ENCODE measurements at regions not wholly inside any gene's neighbourhood (a gene's known extent, or its start where the extent isn't known, plus 50 kb on each side); places are given as distances from the start of the nearest gene placed in this dataset.

DNA sequence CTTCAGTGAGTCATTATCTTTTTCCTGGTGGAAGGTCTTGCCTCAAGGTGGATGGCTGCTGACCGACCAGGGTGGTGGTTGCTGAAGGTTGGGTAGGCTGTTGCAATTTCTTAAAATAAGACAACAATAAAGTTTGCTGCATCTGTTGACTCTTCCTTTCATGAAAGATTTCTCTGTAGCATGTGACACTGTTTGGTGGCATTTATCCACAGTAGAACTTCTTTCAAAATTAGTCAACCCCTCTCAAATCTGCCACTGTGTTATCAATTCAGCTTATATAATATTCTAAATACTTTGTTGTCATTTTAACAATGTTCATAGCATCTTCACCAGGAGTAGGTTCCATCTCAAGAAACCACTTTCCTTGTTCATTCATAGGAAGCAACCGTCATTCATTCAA lies 66.8 kb upstream of the ATXN1 start:
- Mint-ChIP-seq H3K27me3 (ENCODE audit: insufficient read depth, low read depth, poor library complexity) (no peaks in the 10 kb centered on the region), H3K4me1 (peaks cover 6% of the 10 kb centered on the region; the same call in 2 of the 3 replicates), H3K36me3 (ENCODE audit: low read depth) (no peaks in the 10 kb centered on the region), H3K27ac (no peak overlapping the region), H3K9me3 (no peaks in the 10 kb centered on the region), H3K4me3 (no peak overlapping the region)
- no peak overlapping the region for H3K4me3 ChIP-seq
- H3K4me1 ChIP-seq (ENCODE audit: insufficient read depth), result no peaks in the 10 kb centered on the region; the same call in 1 of the 2 replicates
- H4K20me1 ChIP-seq (replicated peaks; ENCODE audit: insufficient read depth), result no peaks in the 10 kb centered on the region
- H3K9me2 ChIP-seq (ENCODE audit: insufficient read depth), result 0 out of 2 replicates have a peak, but pooled peaks cover 3% of the 10 kb centered on the region
- no peak overlapping the region for H2AFZ ChIP-seq
- DNase-seq (ENCODE audit: low spot score) (no peak), ATAC-seq (no peak)
- no peaks in the 10 kb centered on the region for H3K36me3 ChIP-seq (ENCODE audit: insufficient read depth)
- no peaks in the 10 kb centered on the region for H3F3A ChIP-seq (replicated peaks; ENCODE audit: low read depth)
- H3K27ac ChIP-seq (ENCODE audit: low read depth), result no peak overlapping the region
- TF ChIP-seq EZH2phosphoT487 (IDR thresholded peaks at IDR 0.05; ENCODE audit: unreplicated experiment) (no peak), EZH2 (IDR thresholded peaks at IDR 0.05; ENCODE audit: low read depth, unreplicated experiment) (no peak), ZNF331 (CRISPR knock-in tag; IDR thresholded peaks at IDR 0.05; ENCODE audit: low read depth) (no peak), ETS1 (IDR thresholded peaks at IDR 0.05) (no peak), POLR2AphosphoS5 (IDR thresholded peaks at IDR 0.05; ENCODE audit: low read depth) (no peak), REST (IDR thresholded peaks at IDR 0.05; ENCODE audit: unreplicated experiment) (no peak), CREB1 (CRISPR knock-in tag; IDR thresholded peaks at IDR 0.05; ENCODE audit: low read depth) (no peak), STAT1 (IDR thresholded peaks at IDR 0.05; ENCODE audit: unreplicated experiment) (no peak), NANOG (IDR thresholded peaks at IDR 0.05; ENCODE audit: borderline replicate concordance) (no peak), ZNF114 (CRISPR knock-in tag; IDR thresholded peaks at IDR 0.05) (no peak), JUNB (IDR thresholded peaks at IDR 0.05; ENCODE audit: unreplicated experiment) (no peak)
- TF ChIP-seq, protein P1, sequence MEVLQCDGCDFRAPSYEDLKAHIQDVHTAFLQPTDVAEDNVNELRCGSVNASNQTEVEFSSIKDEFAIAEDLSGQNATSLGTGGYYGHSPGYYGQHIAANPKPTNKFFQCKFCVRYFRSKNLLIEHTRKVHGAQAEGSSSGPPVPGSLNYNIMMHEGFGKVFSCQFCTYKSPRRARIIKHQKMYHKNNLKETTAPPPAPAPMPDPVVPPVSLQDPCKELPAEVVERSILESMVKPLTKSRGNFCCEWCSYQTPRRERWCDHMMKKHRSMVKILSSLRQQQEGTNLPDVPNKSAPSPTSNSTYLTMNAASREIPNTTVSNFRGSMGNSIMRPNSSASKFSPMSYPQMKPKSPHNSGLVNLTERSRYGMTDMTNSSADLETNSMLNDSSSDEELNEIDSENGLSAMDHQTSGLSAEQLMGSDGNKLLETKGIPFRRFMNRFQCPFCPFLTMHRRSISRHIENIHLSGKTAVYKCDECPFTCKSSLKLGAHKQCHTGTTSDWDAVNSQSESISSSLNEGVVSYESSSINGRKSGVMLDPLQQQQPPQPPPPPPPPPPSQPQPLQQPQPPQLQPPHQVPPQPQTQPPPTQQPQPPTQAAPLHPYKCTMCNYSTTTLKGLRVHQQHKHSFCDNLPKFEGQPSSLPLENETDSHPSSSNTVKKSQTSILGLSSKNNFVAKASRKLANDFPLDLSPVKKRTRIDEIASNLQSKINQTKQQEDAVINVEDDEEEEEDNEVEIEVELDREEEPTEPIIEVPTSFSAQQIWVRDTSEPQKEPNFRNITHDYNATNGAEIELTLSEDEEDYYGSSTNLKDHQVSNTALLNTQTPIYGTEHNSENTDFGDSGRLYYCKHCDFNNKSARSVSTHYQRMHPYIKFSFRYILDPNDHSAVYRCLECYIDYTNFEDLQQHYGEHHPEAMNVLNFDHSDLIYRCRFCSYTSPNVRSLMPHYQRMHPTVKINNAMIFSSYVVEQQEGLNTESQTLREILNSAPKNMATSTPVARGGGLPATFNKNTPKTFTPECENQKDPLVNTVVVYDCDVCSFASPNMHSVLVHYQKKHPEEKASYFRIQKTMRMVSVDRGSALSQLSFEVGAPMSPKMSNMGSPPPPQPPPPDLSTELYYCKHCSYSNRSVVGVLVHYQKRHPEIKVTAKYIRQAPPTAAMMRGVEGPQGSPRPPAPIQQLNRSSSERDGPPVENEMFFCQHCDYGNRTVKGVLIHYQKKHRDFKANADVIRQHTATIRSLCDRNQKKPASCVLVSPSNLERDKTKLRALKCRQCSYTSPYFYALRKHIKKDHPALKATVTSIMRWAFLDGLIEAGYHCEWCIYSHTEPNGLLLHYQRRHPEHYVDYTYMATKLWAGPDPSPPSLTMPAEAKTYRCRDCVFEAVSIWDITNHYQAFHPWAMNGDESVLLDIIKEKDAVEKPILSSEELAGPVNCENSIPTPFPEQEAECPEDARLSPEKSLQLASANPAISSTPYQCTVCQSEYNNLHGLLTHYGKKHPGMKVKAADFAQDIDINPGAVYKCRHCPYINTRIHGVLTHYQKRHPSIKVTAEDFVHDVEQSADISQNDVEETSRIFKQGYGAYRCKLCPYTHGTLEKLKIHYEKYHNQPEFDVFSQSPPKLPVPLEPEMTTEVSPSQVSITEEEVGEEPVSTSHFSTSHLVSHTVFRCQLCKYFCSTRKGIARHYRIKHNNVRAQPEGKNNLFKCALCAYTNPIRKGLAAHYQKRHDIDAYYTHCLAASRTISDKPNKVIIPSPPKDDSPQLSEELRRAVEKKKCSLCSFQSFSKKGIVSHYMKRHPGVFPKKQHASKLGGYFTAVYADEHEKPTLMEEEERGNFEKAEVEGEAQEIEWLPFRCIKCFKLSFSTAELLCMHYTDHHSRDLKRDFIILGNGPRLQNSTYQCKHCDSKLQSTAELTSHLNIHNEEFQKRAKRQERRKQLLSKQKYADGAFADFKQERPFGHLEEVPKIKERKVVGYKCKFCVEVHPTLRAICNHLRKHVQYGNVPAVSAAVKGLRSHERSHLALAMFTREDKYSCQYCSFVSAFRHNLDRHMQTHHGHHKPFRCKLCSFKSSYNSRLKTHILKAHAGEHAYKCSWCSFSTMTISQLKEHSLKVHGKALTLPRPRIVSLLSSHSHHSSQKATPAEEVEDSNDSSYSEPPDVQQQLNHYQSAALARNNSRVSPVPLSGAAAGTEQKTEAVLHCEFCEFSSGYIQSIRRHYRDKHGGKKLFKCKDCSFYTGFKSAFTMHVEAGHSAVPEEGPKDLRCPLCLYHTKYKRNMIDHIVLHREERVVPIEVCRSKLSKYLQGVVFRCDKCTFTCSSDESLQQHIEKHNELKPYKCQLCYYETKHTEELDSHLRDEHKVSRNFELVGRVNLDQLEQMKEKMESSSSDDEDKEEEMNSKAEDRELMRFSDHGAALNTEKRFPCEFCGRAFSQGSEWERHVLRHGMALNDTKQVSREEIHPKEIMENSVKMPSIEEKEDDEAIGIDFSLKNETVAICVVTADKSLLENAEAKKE (CRISPR knock-in tag; IDR thresholded peaks at IDR 0.05), result no peak
- TF ChIP-seq, protein P2, sequence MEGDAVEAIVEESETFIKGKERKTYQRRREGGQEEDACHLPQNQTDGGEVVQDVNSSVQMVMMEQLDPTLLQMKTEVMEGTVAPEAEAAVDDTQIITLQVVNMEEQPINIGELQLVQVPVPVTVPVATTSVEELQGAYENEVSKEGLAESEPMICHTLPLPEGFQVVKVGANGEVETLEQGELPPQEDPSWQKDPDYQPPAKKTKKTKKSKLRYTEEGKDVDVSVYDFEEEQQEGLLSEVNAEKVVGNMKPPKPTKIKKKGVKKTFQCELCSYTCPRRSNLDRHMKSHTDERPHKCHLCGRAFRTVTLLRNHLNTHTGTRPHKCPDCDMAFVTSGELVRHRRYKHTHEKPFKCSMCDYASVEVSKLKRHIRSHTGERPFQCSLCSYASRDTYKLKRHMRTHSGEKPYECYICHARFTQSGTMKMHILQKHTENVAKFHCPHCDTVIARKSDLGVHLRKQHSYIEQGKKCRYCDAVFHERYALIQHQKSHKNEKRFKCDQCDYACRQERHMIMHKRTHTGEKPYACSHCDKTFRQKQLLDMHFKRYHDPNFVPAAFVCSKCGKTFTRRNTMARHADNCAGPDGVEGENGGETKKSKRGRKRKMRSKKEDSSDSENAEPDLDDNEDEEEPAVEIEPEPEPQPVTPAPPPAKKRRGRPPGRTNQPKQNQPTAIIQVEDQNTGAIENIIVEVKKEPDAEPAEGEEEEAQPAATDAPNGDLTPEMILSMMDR (conservative IDR thresholded peaks at IDR 0.05; ENCODE audit: low read depth in 2 of 2), result no peak
- no peak overlapping the region for H3K4me2 ChIP-seq
- H3K79me2 ChIP-seq (replicated peaks; ENCODE audit: insufficient read depth), result no peaks in the 10 kb centered on the region
- no peaks in the 10 kb centered on the region for H3K27me3 ChIP-seq (ENCODE audit: insufficient read depth)

Data from GM23338 (cell line).